Right lobe of liver (tissue), 6 donors: ENCODE measurements at regions not wholly inside any gene's neighbourhood (a gene's known extent, or its start where the extent isn't known, plus 50 kb on each side); places are given as distances from the start of the nearest gene placed in this dataset.

Experiments
- ATAC-seq, 4 donors: fragments of 200-7000 bp; cut with Tn5 transposase; one replicate each; pipeline ENCODE4 v1.9.1; 2020; ENCODE audit warnings: mild to moderate bottlenecking in 4 of 4, moderate library complexity in 4 of 4
- DNase-seq, 3 donors: peaks; one replicate each; pipeline ENCODE4 v3.0.0-alpha.2; 2020
- H3K27ac ChIP-seq, 3 donors: fragments of 200-600 bp; one replicate each; pipeline ENCODE4 v1.8.0; 2022
- H3K27me3 ChIP-seq, 2 donors: fragments of 200-600 bp; one replicate each; pipeline ENCODE4 v1.8.0; 2022
- H3K36me3 ChIP-seq, 4 donors: fragments of 200-600 bp; sonication (generic) in 1 of 4; one replicate each; pipeline versions ENCODE4 v1.5.1 to v1.8.0; 2017 to 2022; ENCODE audit warnings: control low read depth in 1 of 4
- H3K4me1 ChIP-seq, 4 donors: fragments of 200-600 bp; sonication (generic) in 1 of 4; one replicate each; pipeline versions ENCODE4 v1.5.1 to v1.8.0; 2017 to 2022; ENCODE audit warnings: control low read depth in 1 of 4
- H3K4me3 ChIP-seq, 3 donors: fragments of 200-600 bp; one replicate each; pipeline ENCODE4 v1.8.0; 2022
- H3K9me3 ChIP-seq, 4 donors: fragments of 200-600 bp; sonication (generic) in 1 of 4; one replicate each; pipeline versions ENCODE4 v1.5.1 to v1.8.0; 2017 to 2022; ENCODE audit warnings: control low read depth in 1 of 4
- POLR2A ChIP-seq: fragments of 450-650 bp; IDR thresholded peaks from one replicate; pipeline ENCODE4 v1.6.1; 2017; ENCODE audit warnings: antibody characterized with exemption, mild to moderate bottlenecking
- WGBS: methylation state at CpG from one replicate; pipeline ENCODE4 v1.1.6; 2018; ENCODE audit warnings: low coverage, low lambda C conversion rate; ENCODE audit not compliant: insufficient coverage; ENCODE audit errors: missing lambda C conversion rate; 5-methylcytosine and 5-hydroxymethylcytosine counted together
- intact Hi-C, 2 donors: fragments of 100-400 bp; cut with DNase I; formaldehyde crosslinking; loops; one replicate each; pipeline versions ENCODE4 v1.11.2 to v1.14.1; 2022
- TF ChIP-seq, protein P1 (sequence below), 4 donors: fragments of 200-600 bp in 3 of 4; fragments of 450-650 bp in 1 of 4; IDR thresholded peaks; one replicate each; pipeline versions ENCODE4 v1.5.1 to v1.8.0; 2016 to 2022; ENCODE audit warnings: antibody characterized with exemption in 4 of 4, mild to moderate bottlenecking in 2 of 4
- donor health status: DM: no; HTN: yes; CAD: no.
- donor health status: DM: no; HTN: no; CAD: no.
- donor health status: DM: no; HTN: no; CAD: no.
- donor health status: DM: no; HTN: yes; CAD: no.
- donor health status: DM: no; HTN: yes; CAD: no.

- H3K36me3 ChIP-seq = no peaks in the 10 kb centered on the region
- 62% methylated on average over 3 of the region's 7 CpGs for WGBS
- TF ChIP-seq, protein P1, sequence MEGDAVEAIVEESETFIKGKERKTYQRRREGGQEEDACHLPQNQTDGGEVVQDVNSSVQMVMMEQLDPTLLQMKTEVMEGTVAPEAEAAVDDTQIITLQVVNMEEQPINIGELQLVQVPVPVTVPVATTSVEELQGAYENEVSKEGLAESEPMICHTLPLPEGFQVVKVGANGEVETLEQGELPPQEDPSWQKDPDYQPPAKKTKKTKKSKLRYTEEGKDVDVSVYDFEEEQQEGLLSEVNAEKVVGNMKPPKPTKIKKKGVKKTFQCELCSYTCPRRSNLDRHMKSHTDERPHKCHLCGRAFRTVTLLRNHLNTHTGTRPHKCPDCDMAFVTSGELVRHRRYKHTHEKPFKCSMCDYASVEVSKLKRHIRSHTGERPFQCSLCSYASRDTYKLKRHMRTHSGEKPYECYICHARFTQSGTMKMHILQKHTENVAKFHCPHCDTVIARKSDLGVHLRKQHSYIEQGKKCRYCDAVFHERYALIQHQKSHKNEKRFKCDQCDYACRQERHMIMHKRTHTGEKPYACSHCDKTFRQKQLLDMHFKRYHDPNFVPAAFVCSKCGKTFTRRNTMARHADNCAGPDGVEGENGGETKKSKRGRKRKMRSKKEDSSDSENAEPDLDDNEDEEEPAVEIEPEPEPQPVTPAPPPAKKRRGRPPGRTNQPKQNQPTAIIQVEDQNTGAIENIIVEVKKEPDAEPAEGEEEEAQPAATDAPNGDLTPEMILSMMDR (IDR thresholded peaks at IDR 0.05) = no peak
- TF ChIP-seq POLR2A = no peak
- no peaks in the 10 kb centered on the region for H3K4me1 ChIP-seq
- intact Hi-C loops = no loop called here
- no peak overlapping the region for H3K4me3 ChIP-seq
- ATAC-seq (peak in 1 of 4 donors; percentile 10), DNase-seq (no peak)
- no peak overlapping the region for H3K27ac ChIP-seq
- H3K9me3 ChIP-seq = no peaks in the 10 kb centered on the region
- H3K27me3 ChIP-seq = no peaks in the 10 kb centered on the region
These were observed 73.9 kb downstream of the ADRA2A start for GRCh38 chr10:111150691-111151090.

GRCh38 chr10:111151595-111152307 lies 74.9 kb downstream of the ADRA2A start:
- H3K27ac ChIP-seq = no peak overlapping the region
- intact Hi-C loops = no loop called here
- DNase-seq (no peak), ATAC-seq (no peak)
- TF ChIP-seq, protein P1 (IDR thresholded peaks at IDR 0.05) = no peak
- TF ChIP-seq POLR2A = no peak
- H3K4me1 ChIP-seq = no peaks in the 10 kb centered on the region
- H3K36me3 ChIP-seq = no peaks in the 10 kb centered on the region
- no peaks in the 10 kb centered on the region for H3K27me3 ChIP-seq
- WGBS = 72% methylated on average over 7 of the region's 14 CpGs
- H3K9me3 ChIP-seq = no peaks in the 10 kb centered on the region
- H3K4me3 ChIP-seq = no peak overlapping the region

DNA sequence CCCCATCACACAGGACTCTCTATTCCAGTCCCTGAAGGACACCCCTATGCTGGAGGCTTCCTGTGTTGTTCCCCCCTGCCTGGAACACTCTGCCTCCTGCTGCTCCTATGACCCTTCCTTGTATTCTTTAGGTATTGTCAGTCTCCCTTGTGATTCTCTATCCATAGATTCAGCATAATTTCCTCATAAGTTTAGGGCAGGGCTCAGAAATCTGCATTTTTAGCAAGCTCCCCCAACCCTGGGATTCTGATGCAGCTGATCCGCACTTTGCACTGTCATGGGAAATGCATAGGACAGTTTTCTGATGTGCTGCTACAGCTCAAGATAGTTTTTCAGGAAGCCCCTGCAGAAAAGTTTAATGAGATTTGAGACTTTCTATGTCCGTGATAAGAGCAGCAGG lies 79.9 kb downstream of the ADRA2A start:
- no peak overlapping the region for H3K27ac ChIP-seq
- no peak for DNase-seq
- 55% methylated on average over 2 of the region's 2 CpGs for WGBS

GRCh38 chr10:111158595-111158994 lies 81.8 kb downstream of the ADRA2A start:
- TF ChIP-seq POLR2A = no peak
- TF ChIP-seq, protein P1 (IDR thresholded peaks at IDR 0.05) = no peak
- WGBS = 54% methylated on average over 3 of the region's 3 CpGs

More for the DNA sequence above, 79.9 kb downstream of the ADRA2A start:
- TF ChIP-seq, protein P1 (IDR thresholded peaks at IDR 0.05) = no peak
- no peak for TF ChIP-seq POLR2A
- no peak overlapping the region for H3K4me3 ChIP-seq
- no peaks in the 10 kb centered on the region for H3K36me3 ChIP-seq
- no peaks in the 10 kb centered on the region for H3K9me3 ChIP-seq
- H3K4me1 ChIP-seq = no peaks in the 10 kb centered on the region
- intact Hi-C loops = no loop called here
- H3K27me3 ChIP-seq = no peaks in the 10 kb centered on the region
- ATAC-seq = no peak

More at GRCh38 chr10:111158595-111158994, 81.8 kb downstream of the ADRA2A start:
- H3K36me3 ChIP-seq = no peaks in the 10 kb centered on the region
- H3K27ac ChIP-seq = no peak overlapping the region
- no peak overlapping the region for H3K4me3 ChIP-seq
- no peaks in the 10 kb centered on the region for H3K4me1 ChIP-seq
- H3K9me3 ChIP-seq = no peaks in the 10 kb centered on the region
- intact Hi-C loops = no loop called here
- no peak for ATAC-seq
- no peak for DNase-seq
- H3K27me3 ChIP-seq = no peaks in the 10 kb centered on the region
